ENCODE measurements at regions not wholly inside any gene's neighbourhood (a gene's known extent, or its start where the extent isn't known, plus 50 kb on each side); places are given as distances from the start of the nearest gene placed in this dataset.
"Not testable (repeated sequence)": the region's sequence is repeated elsewhere in the genome, so short reads cannot be mapped to it uniquely, and the experiment has no call there.

- DNase-seq = no peak
These were observed 1105.5 kb upstream of the TMEM132C start for GRCh38 chr12:127161466-127161865.

- DNase-seq = no peak
These were observed 1104.7 kb upstream of the TMEM132C start for GRCh38 chr12:127162307-127162706.

DNA sequence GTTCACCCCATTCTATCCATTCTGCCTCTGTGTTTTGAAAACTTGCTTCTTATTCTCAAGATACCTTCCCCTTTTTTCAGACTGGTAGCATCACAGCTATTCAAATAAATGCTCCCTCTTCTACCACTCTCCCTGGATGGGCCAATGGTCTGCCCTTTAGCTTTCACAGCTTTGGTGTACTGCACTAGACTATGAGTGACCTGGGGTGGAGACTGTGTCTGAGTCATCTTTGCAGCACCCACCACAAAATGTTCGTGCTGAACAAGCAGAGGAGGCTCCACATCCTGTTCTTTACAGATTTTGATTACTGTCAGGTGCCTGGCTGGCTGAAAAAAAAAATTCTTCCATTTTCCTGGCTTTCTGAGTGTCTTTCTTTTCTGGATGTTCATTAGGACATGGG is 1104.1 kb upstream of the TMEM132C start:
- DNase-seq = peak; percentile 19 to 43

- DNase-seq = peak; percentile 84 to 87
These were observed 1101.2 kb upstream of the TMEM132C start for GRCh38 chr12:127165567-127166392.

DNA sequence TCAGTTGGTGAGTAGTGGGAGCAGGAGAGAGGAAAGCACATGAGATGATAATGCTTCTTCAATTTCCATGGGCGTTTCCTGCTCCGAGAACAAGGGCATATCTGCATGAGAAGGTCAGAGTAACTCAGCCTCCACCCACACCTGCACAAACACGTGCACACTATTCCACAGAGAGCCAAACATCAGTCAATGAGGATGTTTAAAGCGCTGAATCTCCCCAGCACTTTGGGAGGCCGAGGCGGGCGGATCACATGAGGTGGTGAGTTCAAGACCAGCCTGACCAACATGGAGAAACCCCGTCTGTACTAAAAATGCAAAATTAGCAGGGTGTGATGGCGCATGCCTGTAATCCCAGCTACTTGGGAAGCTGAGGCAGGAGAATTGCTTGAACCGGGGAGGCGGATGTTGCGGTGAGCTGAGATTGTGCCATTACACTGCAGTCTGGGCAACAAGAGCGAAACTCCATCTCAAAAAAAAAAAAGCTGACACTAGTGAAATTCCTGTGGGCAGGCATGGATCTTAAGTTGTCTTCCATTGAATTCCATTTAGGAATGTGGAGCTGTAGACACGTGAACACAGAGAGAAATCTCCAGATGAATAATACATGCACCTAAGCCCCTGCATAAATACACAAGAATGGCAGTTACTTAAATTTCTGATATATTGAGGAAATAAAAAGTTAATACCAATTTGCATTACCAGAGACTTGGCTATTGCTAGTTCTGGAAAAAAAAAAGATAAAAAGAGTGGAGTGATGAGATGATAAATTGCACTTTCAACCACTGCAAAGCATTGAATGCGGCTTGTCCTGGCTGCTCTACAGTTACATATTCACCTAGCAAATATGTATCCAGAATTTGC is 1097.4 kb upstream of the TMEM132C start:
- no peak for DNase-seq

GRCh38 chr12:127170226-127171180 is 1096.5 kb upstream of the TMEM132C start:
- no peak for DNase-seq

GRCh38 chr12:127172861-127173260 is 1094.1 kb upstream of the TMEM132C start:
- DNase-seq = no peak

- not testable (repeated sequence) for DNase-seq
These were observed 1093.0 kb upstream of the TMEM132C start for GRCh38 chr12:127173971-127174370.

GRCh38 chr12:127174881-127175280 is 1092.1 kb upstream of the TMEM132C start:
- DNase-seq = no peak

DNA sequence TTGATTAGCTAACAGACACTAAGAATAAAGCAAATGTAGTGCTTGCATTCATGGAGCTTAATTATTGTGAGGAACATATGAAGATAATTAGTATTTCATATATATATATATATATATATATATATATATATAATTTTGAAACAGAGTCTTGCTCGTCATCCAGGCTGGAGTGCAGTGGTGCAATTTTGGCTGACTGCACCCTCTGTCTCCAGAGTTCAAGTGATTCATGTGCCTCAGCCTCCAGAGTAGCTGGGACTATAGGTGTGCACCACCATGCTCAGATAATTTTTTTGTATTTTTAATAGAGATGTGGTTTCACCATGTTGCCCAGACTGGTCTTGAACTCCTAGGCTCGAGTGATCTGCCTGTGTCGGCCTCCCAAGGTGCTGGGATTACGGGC is 1091.6 kb upstream of the TMEM132C start:
- DNase-seq = no peak

GRCh38 chr12:127176804-127177203 is 1090.2 kb upstream of the TMEM132C start:
- DNase-seq = no peak

DNA sequence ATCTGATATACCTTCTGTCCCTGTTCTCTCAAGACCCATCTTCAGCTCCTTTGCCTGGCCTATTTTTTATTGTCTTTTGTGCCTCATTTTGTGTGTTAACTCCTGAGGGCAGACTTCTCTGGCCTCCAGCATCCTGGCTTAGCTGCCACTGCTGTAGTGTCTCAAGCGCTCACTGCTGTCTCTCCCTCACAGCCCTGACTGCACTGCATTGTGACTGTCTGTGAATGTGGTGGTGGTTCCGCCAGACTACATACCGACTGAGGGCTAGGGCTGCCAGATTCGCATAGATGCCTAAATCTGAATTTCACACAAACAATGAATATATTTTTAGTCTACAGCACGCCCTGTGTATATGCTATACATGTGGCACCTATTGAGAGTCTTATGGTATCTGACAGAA is 1088.9 kb upstream of the TMEM132C start:
- no peak for DNase-seq

GRCh38 chr12:127178463-127178862 is 1088.5 kb upstream of the TMEM132C start:
- no peak for DNase-seq

GRCh38 chr12:127179176-127179575 is 1087.8 kb upstream of the TMEM132C start:
- DNase-seq = no peak

GRCh38 chr12:127182018-127182417 is 1085.0 kb upstream of the TMEM132C start:
- DNase-seq = no peak

DNA sequence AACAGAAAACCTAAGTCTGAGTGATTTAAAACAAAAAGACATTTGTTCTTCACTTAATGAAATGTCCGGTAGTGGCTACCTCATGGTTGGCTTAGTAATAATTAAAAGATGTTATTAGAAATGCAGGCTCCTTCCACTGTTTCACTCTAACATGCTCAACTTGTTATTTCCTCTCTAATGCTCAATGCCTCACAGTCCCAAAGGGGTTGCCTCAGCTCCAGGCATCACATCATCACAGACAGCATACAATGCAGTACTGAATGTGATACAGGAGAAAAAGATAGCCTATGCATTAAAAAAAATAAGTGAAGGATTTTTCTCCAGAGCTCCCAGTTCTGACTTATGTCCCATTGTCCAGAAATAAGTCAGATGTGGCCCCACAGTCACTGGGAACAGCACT is 1077.0 kb upstream of the TMEM132C start:
- DNase-seq = no peak

DNA sequence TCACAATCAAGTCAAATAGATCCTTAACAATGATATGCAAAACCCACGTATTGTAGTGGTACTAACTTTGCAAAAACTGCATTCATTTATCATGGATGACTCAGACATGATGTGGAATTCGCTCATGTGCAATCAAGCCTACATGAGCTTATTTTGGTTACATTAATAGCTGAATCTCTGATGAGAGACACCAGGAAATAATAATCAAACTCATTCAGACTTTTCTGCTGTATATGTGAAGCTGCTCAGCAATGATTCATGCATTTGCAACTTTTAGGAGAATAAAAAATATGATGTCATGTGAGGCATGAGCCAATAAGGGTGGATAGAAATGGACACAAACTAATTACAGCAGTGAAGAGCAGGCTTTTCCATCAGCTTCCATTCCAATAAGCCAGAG is 1075.8 kb upstream of the TMEM132C start:
- no peak for DNase-seq

DNA sequence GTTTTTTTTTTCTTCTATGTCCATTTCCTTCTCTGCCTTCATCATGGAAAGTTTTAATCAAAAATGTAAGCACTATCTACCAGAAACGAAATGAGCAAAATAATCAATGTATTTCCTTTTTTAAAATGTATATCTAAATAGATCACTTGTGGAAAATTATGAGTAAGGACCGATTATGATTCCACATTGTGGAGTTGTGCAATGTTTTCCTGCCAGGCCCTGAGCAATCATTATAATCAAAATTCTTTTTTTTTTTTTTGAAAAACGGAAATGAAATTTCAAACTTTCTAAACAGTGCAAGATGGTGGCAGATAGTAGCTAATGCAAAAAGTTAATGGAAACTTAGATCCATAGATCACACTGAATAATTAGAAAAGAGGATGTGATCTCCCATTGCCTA is 1074.6 kb upstream of the TMEM132C start:
- no peak for DNase-seq

GRCh38 chr12:127193341-127193740 is 1073.6 kb upstream of the TMEM132C start:
- DNase-seq = no peak

- DNase-seq = no peak
These were observed 1072.8 kb upstream of the TMEM132C start for GRCh38 chr12:127194176-127194575.

DNA sequence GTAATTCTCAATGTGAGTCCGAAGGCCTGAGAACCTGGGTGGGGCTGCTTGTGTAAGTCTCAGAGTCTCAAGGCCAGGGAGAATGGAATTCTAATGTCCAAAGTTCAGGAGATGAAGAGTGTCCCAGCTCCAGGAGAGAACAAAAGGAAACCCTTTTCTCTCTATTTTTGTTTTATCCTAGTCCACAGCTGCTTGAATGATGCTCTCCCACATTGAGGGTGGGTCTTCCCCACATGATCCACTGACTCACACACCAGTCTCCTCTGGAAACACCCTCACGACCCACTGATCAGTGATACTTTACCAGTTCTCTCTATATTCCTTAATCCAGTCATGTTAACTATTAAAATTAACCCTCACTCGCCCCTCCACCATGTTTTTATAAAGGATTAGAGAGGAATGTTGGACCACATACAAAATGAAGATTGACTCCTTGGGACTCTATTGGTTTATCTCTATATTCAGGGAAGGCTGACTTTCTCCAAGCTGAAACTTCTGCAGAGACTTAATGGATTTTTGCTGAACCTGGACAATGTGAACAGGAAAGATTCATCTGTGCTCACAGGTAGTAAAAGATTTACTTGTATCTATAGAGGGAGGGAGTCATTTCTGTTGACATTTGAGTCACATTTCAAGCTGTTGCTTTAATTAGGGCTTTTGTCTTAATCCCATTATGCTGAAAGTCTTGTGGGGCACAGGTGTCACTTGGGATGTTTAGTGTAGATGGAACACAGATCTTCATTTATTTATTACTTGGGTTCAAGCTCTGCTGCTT is 1061.0 kb upstream of the TMEM132C start:
- DNase-seq = no peak

- DNase-seq = no peak
These were observed 1057.7 kb upstream of the TMEM132C start for GRCh38 chr12:127209318-127209717.

Measured in activated CD4-positive, alpha-beta T cell treated with anti-CD3 and anti-CD28 coated beads, Interleukin-2, amount 50 U/mL, for 48 hours (primary cell).